ENCODE measurements at regions not wholly inside any gene's neighbourhood (a gene's known extent, or its start where the extent isn't known, plus 50 kb on each side); places are given as distances from the start of the nearest gene placed in this dataset.

DNA sequence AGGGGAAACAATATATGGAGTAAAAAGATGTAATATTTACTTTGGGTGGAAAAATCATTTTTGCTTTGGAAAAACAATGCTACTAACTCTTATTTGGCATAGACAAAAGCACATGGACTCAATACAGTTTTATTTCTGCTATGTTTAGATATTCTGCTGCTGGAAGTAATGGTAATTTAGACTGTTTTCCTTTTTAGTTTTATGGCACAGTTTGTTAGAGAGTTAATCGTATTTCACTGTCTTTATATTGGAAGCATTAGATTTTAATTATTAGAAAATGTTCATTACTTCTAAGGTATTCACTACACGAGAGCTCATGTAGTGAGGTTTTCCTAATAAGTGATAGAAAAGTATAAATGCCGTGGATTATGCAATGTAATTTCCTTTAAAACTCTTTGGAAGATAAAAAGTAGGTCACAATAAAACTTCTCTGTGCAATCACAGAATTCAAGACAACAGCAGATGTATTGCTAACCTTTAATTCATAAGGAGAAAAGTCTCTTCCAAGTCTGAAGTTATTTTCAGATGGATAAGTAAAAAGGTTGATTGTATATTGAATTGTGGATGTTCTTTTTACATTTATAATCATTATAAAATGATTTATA lies 851.8 kb downstream of the TMTC2 start:
- H3K4me1 ChIP-seq (ENCODE audit: insufficient read depth, insufficient read length), result no peaks in the 10 kb centered on the region
- no peaks in the 10 kb centered on the region for H3K36me3 ChIP-seq (ENCODE audit: insufficient read depth, insufficient read length, low read length)
- H3K27me3 ChIP-seq (ENCODE audit: insufficient read depth, insufficient read length), result no peaks in the 10 kb centered on the region
- H3K9me3 ChIP-seq (ENCODE audit: insufficient read depth, low read length), result no peaks in the 10 kb centered on the region
- TF ChIP-seq SUZ12 (IDR thresholded peaks at IDR 0.05; ENCODE audit: extremely low read depth, insufficient read depth, insufficient read length) (no peak), YY1 (IDR thresholded peaks at IDR 0.05; ENCODE audit: insufficient read depth, insufficient read length) (no peak), ZNF274 (IDR thresholded peaks at IDR 0.05; ENCODE audit: low read depth, low read length) (no peak)
- no peak overlapping the region for H3K9ac ChIP-seq (ENCODE audit: insufficient read length, low read depth)
- H3K4me3 ChIP-seq (ENCODE audit: insufficient read length, low read depth), result no peak overlapping the region
- DNase-seq (ENCODE audit: low read depth, low spot score), result no peak

DNA sequence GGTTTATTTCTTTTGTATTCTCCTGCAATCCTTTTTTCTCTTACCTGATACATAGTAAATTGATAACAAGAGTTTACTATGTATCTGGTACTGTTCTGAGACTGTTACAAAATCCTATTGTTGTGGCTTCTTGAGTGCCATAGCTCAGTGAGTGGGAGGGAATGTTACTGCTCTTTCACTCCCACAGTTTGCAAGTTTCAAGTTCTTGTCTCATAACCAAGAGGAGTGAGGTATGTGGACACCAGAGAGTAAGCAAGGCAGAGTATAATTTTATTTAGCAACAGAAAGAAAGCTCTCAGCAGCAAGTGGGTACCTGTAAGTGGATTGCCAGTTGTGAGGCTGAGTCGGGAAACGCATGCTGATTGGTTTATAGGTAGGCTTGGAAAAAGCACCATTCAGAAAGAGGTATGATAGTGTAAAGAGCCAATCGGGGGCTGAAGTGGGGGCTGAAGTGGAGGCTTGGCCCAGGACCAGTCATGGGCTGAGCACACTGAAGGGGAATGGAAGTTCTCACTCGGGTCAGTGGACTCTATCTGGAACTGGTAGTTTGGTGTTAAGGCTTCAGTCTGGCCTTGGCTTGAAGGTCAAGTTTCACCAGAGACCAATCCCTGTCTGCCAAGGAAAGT lies 850.8 kb downstream of the TMTC2 start:
- H3K36me3 ChIP-seq (ENCODE audit: insufficient read depth, insufficient read length, low read length), result no peaks in the 10 kb centered on the region
- no peak overlapping the region for H3K9ac ChIP-seq (ENCODE audit: insufficient read length, low read depth)
- no peak for DNase-seq (ENCODE audit: low read depth, low spot score)
- TF ChIP-seq YY1 (IDR thresholded peaks at IDR 0.05; ENCODE audit: insufficient read depth, insufficient read length) (no peak), ZNF274 (IDR thresholded peaks at IDR 0.05; ENCODE audit: low read depth, low read length) (no peak), SUZ12 (IDR thresholded peaks at IDR 0.05; ENCODE audit: extremely low read depth, insufficient read depth, insufficient read length) (no peak)
- H3K4me3 ChIP-seq (ENCODE audit: insufficient read length, low read depth), result no peak overlapping the region
- no peaks in the 10 kb centered on the region for H3K4me1 ChIP-seq (ENCODE audit: insufficient read depth, insufficient read length)
- H3K27me3 ChIP-seq (ENCODE audit: insufficient read depth, insufficient read length), result no peaks in the 10 kb centered on the region
- H3K9me3 ChIP-seq (ENCODE audit: insufficient read depth, low read length), result no peaks in the 10 kb centered on the region

DNA sequence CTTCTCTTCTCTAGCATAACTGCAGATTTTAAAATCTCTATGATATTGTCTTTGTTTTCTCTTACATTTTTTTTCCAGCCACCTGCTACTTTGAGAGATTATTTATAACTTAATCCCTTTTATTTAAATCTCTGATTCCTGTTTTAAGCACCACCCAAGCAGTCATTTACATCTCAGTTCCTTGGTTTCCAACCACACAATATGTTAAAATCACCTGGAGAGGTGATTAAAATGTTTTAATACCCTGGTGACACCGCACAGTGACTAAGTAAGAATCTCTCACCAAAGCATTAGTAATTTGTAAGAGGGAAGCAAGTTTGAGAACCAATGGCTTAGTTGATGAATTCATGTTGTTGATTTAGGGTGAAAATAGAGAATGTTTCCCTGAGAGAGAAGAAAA lies 849.8 kb downstream of the TMTC2 start:
- Histone ChIP-seq H3K9me3 (ENCODE audit: insufficient read depth, low read length) (no peaks in the 10 kb centered on the region), H3K4me1 (ENCODE audit: insufficient read depth, insufficient read length) (no peaks in the 10 kb centered on the region), H3K36me3 (ENCODE audit: insufficient read depth, insufficient read length, low read length) (no peaks in the 10 kb centered on the region), H3K4me3 (ENCODE audit: insufficient read length, low read depth) (no peak overlapping the region), H3K27me3 (ENCODE audit: insufficient read depth, insufficient read length) (no peaks in the 10 kb centered on the region), H3K9ac (ENCODE audit: insufficient read length, low read depth) (no peak overlapping the region)
- TF ChIP-seq YY1 (IDR thresholded peaks at IDR 0.05; ENCODE audit: insufficient read depth, insufficient read length) (no peak), ZNF274 (IDR thresholded peaks at IDR 0.05; ENCODE audit: low read depth, low read length) (no peak), SUZ12 (IDR thresholded peaks at IDR 0.05; ENCODE audit: extremely low read depth, insufficient read depth, insufficient read length) (no peak)
- DNase-seq (ENCODE audit: low read depth, low spot score), result no peak

DNA sequence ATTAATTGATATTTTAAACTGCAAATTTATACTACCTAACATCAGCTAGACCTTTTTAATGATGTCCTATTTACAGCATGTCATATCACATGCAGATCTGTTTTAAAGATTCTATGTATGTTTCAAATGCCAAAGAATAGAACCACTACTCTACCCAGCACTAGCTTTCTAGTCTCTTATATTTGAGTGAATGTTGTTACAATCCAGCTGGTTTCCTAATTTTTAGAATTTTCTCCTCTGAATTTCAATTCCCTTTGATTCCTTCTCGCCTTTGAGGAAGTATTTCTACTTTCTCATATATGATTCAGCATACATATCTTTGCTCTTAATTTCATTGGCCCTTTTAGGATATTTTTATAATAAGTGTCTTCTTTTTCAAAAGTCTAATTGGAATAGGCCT lies 841.9 kb downstream of the TMTC2 start:
- no peak for DNase-seq (ENCODE audit: low read depth, low spot score)
- Histone ChIP-seq H3K36me3 (ENCODE audit: insufficient read depth, insufficient read length, low read length) (no peaks in the 10 kb centered on the region), H3K4me3 (ENCODE audit: insufficient read length, low read depth) (no peak overlapping the region), H3K27me3 (ENCODE audit: insufficient read depth, insufficient read length) (no peaks in the 10 kb centered on the region), H3K9me3 (ENCODE audit: insufficient read depth, low read length) (no peaks in the 10 kb centered on the region), H3K9ac (ENCODE audit: insufficient read length, low read depth) (no peak overlapping the region), H3K4me1 (ENCODE audit: insufficient read depth, insufficient read length) (no peaks in the 10 kb centered on the region)
- TF ChIP-seq ZNF274 (IDR thresholded peaks at IDR 0.05; ENCODE audit: low read depth, low read length) (no peak), YY1 (IDR thresholded peaks at IDR 0.05; ENCODE audit: insufficient read depth, insufficient read length) (no peak)

DNA sequence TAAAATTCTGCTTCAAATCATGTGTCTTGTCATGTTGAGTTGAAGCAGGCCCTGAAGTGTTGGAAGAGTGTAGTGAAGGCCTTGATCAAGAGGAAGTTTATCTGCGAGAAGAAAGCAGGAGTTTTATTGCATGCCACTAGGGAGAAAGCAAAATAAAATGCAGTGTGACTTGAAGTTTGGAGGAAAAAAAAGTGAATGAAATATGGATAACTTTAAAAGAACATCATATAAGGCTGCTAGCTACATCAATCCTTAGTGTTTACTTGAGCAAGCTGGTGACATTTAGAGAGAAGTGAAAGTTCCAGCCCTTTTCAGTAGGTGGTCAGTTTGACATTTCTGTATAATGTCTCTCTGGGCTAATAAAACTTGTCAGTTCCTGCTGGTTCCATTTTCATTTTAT lies 841.1 kb downstream of the TMTC2 start:
- no peaks in the 10 kb centered on the region for H3K36me3 ChIP-seq (ENCODE audit: insufficient read depth, insufficient read length, low read length)
- H3K4me1 ChIP-seq (ENCODE audit: insufficient read depth, insufficient read length), result no peaks in the 10 kb centered on the region
- H3K27me3 ChIP-seq (ENCODE audit: insufficient read depth, insufficient read length), result no peaks in the 10 kb centered on the region
- DNase-seq (ENCODE audit: low read depth, low spot score), result no peak
- H3K4me3 ChIP-seq (ENCODE audit: insufficient read length, low read depth), result no peak overlapping the region
- H3K9ac ChIP-seq (ENCODE audit: insufficient read length, low read depth), result no peak overlapping the region
- no peak for TF ChIP-seq ZNF274 (IDR thresholded peaks at IDR 0.05; ENCODE audit: low read depth, low read length)
- no peak for TF ChIP-seq SUZ12 (IDR thresholded peaks at IDR 0.05; ENCODE audit: extremely low read depth, insufficient read depth, insufficient read length)
- TF ChIP-seq YY1 (IDR thresholded peaks at IDR 0.05; ENCODE audit: insufficient read depth, insufficient read length), result no peak
- H3K9me3 ChIP-seq (ENCODE audit: insufficient read depth, low read length), result no peaks in the 10 kb centered on the region

DNA sequence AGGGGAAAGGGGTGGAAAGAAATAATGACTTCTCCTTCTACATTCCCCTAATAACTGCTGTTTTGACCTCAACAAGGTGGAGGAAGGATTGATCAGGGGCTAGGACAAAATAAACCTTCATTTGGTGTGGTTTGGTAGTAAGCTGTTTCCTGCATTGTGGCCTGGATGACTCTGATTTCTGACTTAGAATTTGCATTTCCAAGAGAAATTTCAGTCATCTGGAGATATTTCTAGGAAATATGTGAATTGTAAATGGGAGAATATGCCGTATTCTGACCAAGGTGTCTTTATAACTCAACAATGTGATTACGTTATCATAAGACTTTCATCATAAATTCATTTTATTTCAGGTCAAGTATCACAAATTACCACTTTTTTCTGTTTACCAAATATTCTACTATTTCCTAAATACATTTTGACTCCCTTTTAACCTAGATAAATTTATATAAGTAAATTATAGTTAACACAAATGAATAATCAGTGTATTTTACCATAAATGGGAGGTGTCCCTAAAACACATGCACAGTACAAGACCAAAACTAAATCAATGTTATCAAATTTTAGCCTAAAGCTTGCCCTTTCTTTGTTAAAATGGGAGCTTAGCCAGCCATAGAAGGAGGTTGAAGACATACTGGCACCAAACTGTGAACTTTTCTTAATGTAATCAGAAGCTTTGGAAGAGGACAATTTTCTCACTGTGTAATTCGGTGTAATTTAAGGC lies 828.8 kb downstream of the TMTC2 start:
- TF ChIP-seq SUZ12 (IDR thresholded peaks at IDR 0.05; ENCODE audit: extremely low read depth, insufficient read depth, insufficient read length), result no peak
- TF ChIP-seq YY1 (IDR thresholded peaks at IDR 0.05; ENCODE audit: insufficient read depth, insufficient read length), result no peak
- no peak for TF ChIP-seq ZNF274 (IDR thresholded peaks at IDR 0.05; ENCODE audit: low read depth, low read length)
- no peaks in the 10 kb centered on the region for H3K36me3 ChIP-seq (ENCODE audit: insufficient read depth, insufficient read length, low read length)

DNA sequence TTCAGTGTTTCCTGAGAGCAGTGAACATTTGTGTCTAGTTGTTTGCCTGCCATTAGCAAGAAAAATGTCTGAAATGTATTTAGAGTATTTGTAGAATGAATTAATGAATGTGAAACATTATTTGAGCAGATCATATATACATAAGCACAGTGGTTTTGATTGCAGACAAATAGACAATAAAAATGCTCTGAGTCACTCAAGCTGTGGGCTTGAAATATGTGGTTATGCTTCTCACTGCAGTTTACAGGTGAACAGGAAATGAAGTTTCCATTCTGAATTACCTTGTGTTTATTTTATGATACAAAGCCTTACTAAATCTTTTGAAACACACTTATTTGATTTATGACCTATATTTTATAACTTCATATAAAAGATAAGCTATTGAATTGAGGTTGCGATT lies 827.7 kb downstream of the TMTC2 start:
- no peaks in the 10 kb centered on the region for H3K27me3 ChIP-seq (ENCODE audit: insufficient read depth, insufficient read length)
- no peaks in the 10 kb centered on the region for H3K9me3 ChIP-seq (ENCODE audit: insufficient read depth, low read length)
- TF ChIP-seq YY1 (IDR thresholded peaks at IDR 0.05; ENCODE audit: insufficient read depth, insufficient read length), result no peak
- TF ChIP-seq ZNF274 (IDR thresholded peaks at IDR 0.05; ENCODE audit: low read depth, low read length), result no peak
- no peak for TF ChIP-seq SUZ12 (IDR thresholded peaks at IDR 0.05; ENCODE audit: extremely low read depth, insufficient read depth, insufficient read length)
- H3K4me1 ChIP-seq (ENCODE audit: insufficient read depth, insufficient read length), result no peaks in the 10 kb centered on the region
- no peak for DNase-seq (ENCODE audit: low read depth, low spot score)
- no peaks in the 10 kb centered on the region for H3K36me3 ChIP-seq (ENCODE audit: insufficient read depth, insufficient read length, low read length)
- H3K9ac ChIP-seq (ENCODE audit: insufficient read length, low read depth), result no peak overlapping the region
- no peak overlapping the region for H3K4me3 ChIP-seq (ENCODE audit: insufficient read length, low read depth)

More for the DNA sequence above, 828.8 kb downstream of the TMTC2 start:
- no peak overlapping the region for H3K4me3 ChIP-seq (ENCODE audit: insufficient read length, low read depth)
- H3K4me1 ChIP-seq (ENCODE audit: insufficient read depth, insufficient read length), result no peaks in the 10 kb centered on the region
- no peaks in the 10 kb centered on the region for H3K27me3 ChIP-seq (ENCODE audit: insufficient read depth, insufficient read length)
- H3K9ac ChIP-seq (ENCODE audit: insufficient read length, low read depth), result no peak overlapping the region
- no peaks in the 10 kb centered on the region for H3K9me3 ChIP-seq (ENCODE audit: insufficient read depth, low read length)
- DNase-seq (ENCODE audit: low read depth, low spot score), result no peak
